ENCODE measurements at regions not wholly inside any gene's neighbourhood (a gene's known extent, or its start where the extent isn't known, plus 50 kb on each side); places are given as distances from the start of the nearest gene placed in this dataset.
"Not testable (repeated sequence)": the region's sequence is repeated elsewhere in the genome, so short reads cannot be mapped to it uniquely, and the experiment has no call there.

DNA sequence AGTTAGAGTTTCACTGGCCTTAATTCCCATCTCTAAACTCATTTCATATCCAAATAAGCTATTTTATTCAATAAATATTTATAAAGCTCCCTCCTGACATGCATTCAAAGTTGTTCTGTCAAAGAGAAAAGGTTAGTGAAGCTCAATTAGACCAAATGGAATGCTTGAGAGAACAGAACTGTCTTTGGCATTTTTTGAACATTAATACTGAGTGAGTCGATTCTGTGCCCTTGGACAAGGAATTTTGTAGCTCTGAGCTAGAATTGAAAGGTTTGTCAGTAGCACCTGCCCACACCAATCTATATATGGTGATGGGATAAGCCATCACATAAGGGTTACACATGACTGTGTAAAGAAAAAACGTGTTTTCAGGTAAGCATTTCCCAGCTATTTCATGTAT lies 631.2 kb upstream of the CCNG1 start:
- Histone ChIP-seq H3K9ac (ENCODE audit: low read depth, low read length) (no peak overlapping the region), H3K4me1 (ENCODE audit: insufficient read depth, low read length) (peaks cover 9% of the 10 kb centered on the region; the same call in 1 of the 2 replicates), H3K36me3 (ENCODE audit: insufficient read depth, low read depth, low read length) (no peaks in the 10 kb centered on the region), H3K4me3 (ENCODE audit: low read length) (no peak overlapping the region), H3K27ac (ENCODE audit: low read length) (no peak overlapping the region), H3K9me3 (ENCODE audit: insufficient read depth, low read depth, low read length) (no peaks in the 10 kb centered on the region), H3K27me3 (ENCODE audit: insufficient read depth, low read length) (no peaks in the 10 kb centered on the region)

DNA sequence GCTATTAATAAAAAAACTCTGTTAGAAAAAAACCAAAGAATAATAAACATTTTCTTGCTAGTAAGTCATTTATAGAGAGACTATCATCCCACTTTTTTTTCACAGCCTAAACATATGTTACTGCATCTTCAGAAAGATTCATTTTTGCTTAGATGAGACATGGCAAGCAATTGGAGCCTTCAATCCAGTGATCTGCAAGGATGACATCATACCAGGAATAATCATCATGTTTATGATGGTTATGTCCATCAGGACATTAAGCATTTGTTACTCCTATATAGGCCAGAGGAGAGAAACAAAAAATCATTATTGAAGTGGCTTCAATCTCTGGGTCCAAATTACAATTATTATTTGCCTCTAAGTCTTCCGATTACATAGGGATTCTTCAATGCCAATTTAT lies 626.3 kb upstream of the CCNG1 start:
- Histone ChIP-seq H3K27ac (ENCODE audit: low read length) (no peak overlapping the region), H3K4me3 (ENCODE audit: low read length) (no peak overlapping the region), H3K36me3 (ENCODE audit: insufficient read depth, low read depth, low read length) (no peaks in the 10 kb centered on the region), H3K9ac (ENCODE audit: low read depth, low read length) (no peak overlapping the region), H3K9me3 (ENCODE audit: insufficient read depth, low read depth, low read length) (no peaks in the 10 kb centered on the region), H3K27me3 (ENCODE audit: insufficient read depth, low read length) (no peaks in the 10 kb centered on the region), H3K4me1 (ENCODE audit: insufficient read depth, low read length) (peaks cover 5% of the 10 kb centered on the region; the same call in 1 of the 2 replicates)

GRCh38 chr5:162816816-162817215 lies 620.6 kb upstream of the CCNG1 start:
- Histone ChIP-seq H3K27ac (ENCODE audit: low read length) (no peak overlapping the region), H3K4me1 (ENCODE audit: insufficient read depth, low read length) (no peaks in the 10 kb centered on the region), H3K9ac (ENCODE audit: low read depth, low read length) (no peak overlapping the region), H3K9me3 (ENCODE audit: insufficient read depth, low read depth, low read length) (no peaks in the 10 kb centered on the region), H3K36me3 (ENCODE audit: insufficient read depth, low read depth, low read length) (no peaks in the 10 kb centered on the region), H3K4me3 (ENCODE audit: low read length) (no peak overlapping the region), H3K27me3 (ENCODE audit: insufficient read depth, low read length) (no peaks in the 10 kb centered on the region)

DNA sequence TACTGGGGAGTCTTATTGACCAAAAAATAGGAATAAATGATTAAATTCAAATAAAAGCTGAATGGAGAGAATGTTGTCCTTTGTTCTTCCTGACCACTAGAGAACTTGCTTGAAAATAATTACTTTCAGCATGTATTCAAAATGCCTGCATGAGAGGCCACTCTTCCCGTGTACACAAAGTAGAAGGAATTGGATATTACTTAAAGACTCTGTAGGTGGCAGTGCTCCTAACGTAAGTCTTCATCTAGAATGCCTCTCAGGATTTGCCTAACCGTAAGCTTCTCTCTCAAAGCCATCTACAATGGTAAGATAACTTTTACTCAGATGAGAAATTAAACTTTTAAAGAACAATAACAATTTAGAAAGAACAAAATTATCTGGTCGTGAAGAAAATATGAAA lies 620.0 kb upstream of the CCNG1 start:
- Histone ChIP-seq H3K4me1 (ENCODE audit: insufficient read depth, low read length) (no peaks in the 10 kb centered on the region), H3K36me3 (ENCODE audit: insufficient read depth, low read depth, low read length) (no peaks in the 10 kb centered on the region), H3K9ac (ENCODE audit: low read depth, low read length) (no peak overlapping the region), H3K27ac (ENCODE audit: low read length) (no peak overlapping the region), H3K9me3 (ENCODE audit: insufficient read depth, low read depth, low read length) (no peaks in the 10 kb centered on the region), H3K4me3 (ENCODE audit: low read length) (no peak overlapping the region), H3K27me3 (ENCODE audit: insufficient read depth, low read length) (no peaks in the 10 kb centered on the region)

- not testable (repeated sequence) for H3K4me1 ChIP-seq (ENCODE audit: insufficient read depth, low read length); H3K9me3 ChIP-seq (ENCODE audit: insufficient read depth, low read depth, low read length); H3K4me3 ChIP-seq (ENCODE audit: low read length); H3K27ac ChIP-seq (ENCODE audit: low read length); H3K36me3 ChIP-seq (ENCODE audit: insufficient read depth, low read depth, low read length); H3K9ac ChIP-seq (ENCODE audit: low read depth, low read length); H3K27me3 ChIP-seq (ENCODE audit: insufficient read depth, low read length)
Observed at GRCh38 chr5:162821664-162822063, 615.7 kb upstream of the CCNG1 start.

GRCh38 chr5:162824360-162824759 lies 613.0 kb upstream of the CCNG1 start:
- Histone ChIP-seq H3K4me3 (ENCODE audit: low read length) (no peak overlapping the region), H3K9ac (ENCODE audit: low read depth, low read length) (no peak overlapping the region), H3K27me3 (ENCODE audit: insufficient read depth, low read length) (no peaks in the 10 kb centered on the region), H3K4me1 (ENCODE audit: insufficient read depth, low read length) (no peaks in the 10 kb centered on the region), H3K9me3 (ENCODE audit: insufficient read depth, low read depth, low read length) (no peaks in the 10 kb centered on the region), H3K36me3 (ENCODE audit: insufficient read depth, low read depth, low read length) (no peaks in the 10 kb centered on the region), H3K27ac (ENCODE audit: low read length) (no peak overlapping the region)

DNA sequence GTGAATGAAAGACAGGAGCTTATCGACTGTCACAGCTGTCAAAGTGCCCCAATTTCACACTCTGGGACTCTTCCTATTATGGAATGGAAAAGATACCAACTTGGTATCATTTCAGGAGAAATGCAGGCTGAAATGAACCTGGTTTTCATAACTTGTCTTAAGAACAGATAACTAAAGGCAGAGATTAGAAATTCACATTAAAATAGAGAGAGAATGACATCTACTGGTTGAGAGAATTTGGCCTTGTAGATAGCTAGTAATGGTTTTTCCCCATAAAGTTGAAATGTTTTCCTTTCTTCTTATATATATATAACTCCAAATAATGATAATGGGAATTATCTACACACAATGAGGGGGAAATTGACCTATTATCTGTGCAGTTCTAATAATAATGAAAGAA lies 600.2 kb upstream of the CCNG1 start:
- H3K9ac ChIP-seq (ENCODE audit: low read depth, low read length), result no peak overlapping the region
- H3K27me3 ChIP-seq (ENCODE audit: insufficient read depth, low read length), result no peaks in the 10 kb centered on the region
- no peak overlapping the region for H3K27ac ChIP-seq (ENCODE audit: low read length)
- H3K4me3 ChIP-seq (ENCODE audit: low read length), result no peak overlapping the region
- no peaks in the 10 kb centered on the region for H3K36me3 ChIP-seq (ENCODE audit: insufficient read depth, low read depth, low read length)
- H3K4me1 ChIP-seq (ENCODE audit: insufficient read depth, low read length), result no peaks in the 10 kb centered on the region
- no peaks in the 10 kb centered on the region for H3K9me3 ChIP-seq (ENCODE audit: insufficient read depth, low read depth, low read length)

GRCh38 chr5:162842727-162843126 lies 594.7 kb upstream of the CCNG1 start:
- Histone ChIP-seq H3K9ac (ENCODE audit: low read depth, low read length) (no peak overlapping the region), H3K4me3 (ENCODE audit: low read length) (no peak overlapping the region), H3K27ac (ENCODE audit: low read length) (no peak overlapping the region), H3K27me3 (ENCODE audit: insufficient read depth, low read length) (no peaks in the 10 kb centered on the region), H3K9me3 (ENCODE audit: insufficient read depth, low read depth, low read length) (no peaks in the 10 kb centered on the region), H3K36me3 (ENCODE audit: insufficient read depth, low read depth, low read length) (no peaks in the 10 kb centered on the region), H3K4me1 (ENCODE audit: insufficient read depth, low read length) (no peaks in the 10 kb centered on the region)

DNA sequence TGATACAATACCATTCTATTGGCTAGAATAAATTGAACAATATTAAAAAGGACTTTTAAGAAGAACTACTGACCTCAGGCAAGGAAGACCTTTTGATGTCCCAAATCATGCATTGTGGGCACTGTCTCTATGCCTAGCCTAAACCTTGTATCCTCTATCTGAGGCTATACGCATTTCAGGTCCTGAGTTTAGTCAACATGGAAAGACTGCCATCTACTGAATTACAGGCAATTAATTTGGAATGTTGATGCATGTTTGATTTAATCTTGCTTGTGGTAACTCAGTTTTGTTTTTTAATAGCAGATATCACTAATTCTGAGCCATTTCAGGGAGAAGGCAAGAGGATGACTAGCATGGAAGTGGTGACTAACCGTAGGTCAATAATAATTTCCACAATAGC lies 585.3 kb upstream of the CCNG1 start:
- Histone ChIP-seq H3K36me3 (ENCODE audit: insufficient read depth, low read depth, low read length) (no peaks in the 10 kb centered on the region), H3K4me3 (ENCODE audit: low read length) (no peak overlapping the region), H3K27ac (ENCODE audit: low read length) (no peak overlapping the region), H3K4me1 (ENCODE audit: insufficient read depth, low read length) (no peaks in the 10 kb centered on the region), H3K9me3 (ENCODE audit: insufficient read depth, low read depth, low read length) (no peaks in the 10 kb centered on the region), H3K27me3 (ENCODE audit: insufficient read depth, low read length) (no peaks in the 10 kb centered on the region), H3K9ac (ENCODE audit: low read depth, low read length) (no peak overlapping the region)

DNA sequence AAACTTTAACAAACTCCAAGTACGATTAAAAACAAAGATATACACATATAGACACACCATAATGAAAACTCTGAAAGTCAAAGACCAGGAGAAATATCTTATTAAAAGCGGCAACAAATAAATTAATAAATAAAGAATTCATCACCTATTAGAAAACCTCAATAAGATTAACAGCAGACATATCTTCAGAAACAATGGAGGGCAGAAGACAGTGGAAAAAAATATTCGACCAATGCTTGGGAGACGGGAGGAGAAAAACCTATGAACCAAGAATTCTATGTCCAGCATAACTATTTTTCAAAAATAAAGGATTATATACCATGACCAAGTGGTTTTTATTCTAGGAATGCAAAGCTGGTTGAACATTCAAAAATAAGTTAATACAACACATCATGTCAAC lies 578.6 kb upstream of the CCNG1 start:
- Histone ChIP-seq H3K4me1 (ENCODE audit: insufficient read depth, low read length) (no peaks in the 10 kb centered on the region), H3K36me3 (ENCODE audit: insufficient read depth, low read depth, low read length) (no peaks in the 10 kb centered on the region), H3K4me3 (ENCODE audit: low read length) (no peak overlapping the region), H3K27me3 (ENCODE audit: insufficient read depth, low read length) (no peaks in the 10 kb centered on the region), H3K27ac (ENCODE audit: low read length) (no peak overlapping the region), H3K9me3 (ENCODE audit: insufficient read depth, low read depth, low read length) (peaks cover 19% of the 10 kb centered on the region), H3K9ac (ENCODE audit: low read depth, low read length) (no peak overlapping the region)

DNA sequence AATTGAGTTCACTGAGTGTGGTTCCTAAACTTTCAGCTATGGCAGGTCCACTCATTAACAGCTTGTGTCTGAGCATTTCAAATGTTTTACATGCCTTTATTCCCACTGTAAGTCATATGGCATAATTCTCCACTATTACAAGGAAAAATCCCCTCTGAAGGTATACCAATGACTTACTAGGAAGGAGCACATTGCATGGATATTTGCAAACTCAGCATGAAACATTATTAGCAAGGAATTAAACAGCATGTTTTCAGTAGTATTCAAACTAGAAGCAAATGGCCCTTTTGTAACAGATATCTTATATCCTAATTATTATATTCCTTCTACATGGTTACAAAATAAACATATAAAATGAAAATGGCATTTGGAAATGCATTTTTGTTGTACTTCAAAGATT lies 566.4 kb upstream of the CCNG1 start:
- no peak overlapping the region for H3K27ac ChIP-seq (ENCODE audit: low read length)
- H3K36me3 ChIP-seq (ENCODE audit: insufficient read depth, low read depth, low read length), result no peaks in the 10 kb centered on the region
- H3K9ac ChIP-seq (ENCODE audit: low read depth, low read length), result no peak overlapping the region
- H3K9me3 ChIP-seq (ENCODE audit: insufficient read depth, low read depth, low read length), result peaks cover 7% of the 10 kb centered on the region; the same call in 1 of the 2 replicates
- H3K4me1 ChIP-seq (ENCODE audit: insufficient read depth, low read length), result no peaks in the 10 kb centered on the region
- H3K27me3 ChIP-seq (ENCODE audit: insufficient read depth, low read length), result no peaks in the 10 kb centered on the region
- H3K4me3 ChIP-seq (ENCODE audit: low read length), result no peak overlapping the region

DNA sequence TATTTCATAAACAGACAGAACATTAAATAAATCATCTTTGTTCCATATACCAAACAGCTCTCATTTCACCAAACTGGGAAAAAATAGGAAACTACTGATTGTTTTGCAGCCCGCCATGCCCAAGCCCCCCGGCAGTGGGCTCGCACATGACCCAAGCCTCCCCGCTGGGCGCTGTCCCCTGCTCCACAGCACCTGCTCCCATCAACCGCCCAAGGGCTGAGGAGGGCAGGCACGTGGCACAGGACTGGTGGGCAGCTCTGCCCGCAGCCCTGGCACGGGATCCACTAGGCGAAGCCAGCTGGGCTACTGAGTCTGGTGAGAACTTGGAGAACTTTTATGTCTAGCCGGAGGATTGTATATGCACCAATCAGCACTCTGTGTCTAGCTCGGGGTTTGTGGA lies 554.8 kb upstream of the CCNG1 start:
- no peaks in the 10 kb centered on the region for H3K4me1 ChIP-seq (ENCODE audit: insufficient read depth, low read length)
- H3K27me3 ChIP-seq (ENCODE audit: insufficient read depth, low read length), result no peaks in the 10 kb centered on the region
- no peaks in the 10 kb centered on the region for H3K36me3 ChIP-seq (ENCODE audit: insufficient read depth, low read depth, low read length)
- H3K9me3 ChIP-seq (ENCODE audit: insufficient read depth, low read depth, low read length), result peaks cover 24% of the 10 kb centered on the region; the same call in 1 of the 2 replicates
- H3K27ac ChIP-seq (ENCODE audit: low read length), result no peak overlapping the region
- H3K9ac ChIP-seq (ENCODE audit: low read depth, low read length), result no peak overlapping the region
- no peak overlapping the region for H3K4me3 ChIP-seq (ENCODE audit: low read length)

DNA sequence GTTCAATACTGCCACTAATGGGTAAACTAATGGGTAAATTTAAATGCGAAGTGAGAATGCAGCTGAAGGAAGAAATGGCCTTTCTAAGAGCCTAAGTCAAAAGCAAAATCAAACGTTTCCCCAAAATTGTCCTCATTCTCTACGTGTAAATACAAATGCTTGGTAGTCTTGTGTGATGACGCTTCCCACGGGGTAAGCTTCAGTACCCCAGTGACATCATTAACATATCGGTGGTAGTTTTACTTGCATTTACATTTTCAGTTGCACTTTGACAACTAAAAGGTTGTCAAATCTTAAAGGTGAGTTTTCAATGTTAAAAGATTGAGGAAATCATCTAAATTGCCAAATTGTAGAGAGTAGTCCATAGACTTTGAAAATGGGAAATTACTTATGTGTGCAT lies 550.7 kb upstream of the CCNG1 start:
- Histone ChIP-seq H3K4me1 (ENCODE audit: insufficient read depth, low read length) (no peaks in the 10 kb centered on the region), H3K4me3 (ENCODE audit: low read length) (no peak overlapping the region), H3K36me3 (ENCODE audit: insufficient read depth, low read depth, low read length) (no peaks in the 10 kb centered on the region), H3K27ac (ENCODE audit: low read length) (no peak overlapping the region), H3K27me3 (ENCODE audit: insufficient read depth, low read length) (no peaks in the 10 kb centered on the region), H3K9me3 (ENCODE audit: insufficient read depth, low read depth, low read length) (peaks cover 5% of the 10 kb centered on the region; the same call in 1 of the 2 replicates), H3K9ac (ENCODE audit: low read depth, low read length) (no peak overlapping the region)

Measured in iPS-20b (cell line).